Endothelial cell of umbilical vein (primary cell): ENCODE measurements at regions not wholly inside any gene's neighbourhood (a gene's known extent, or its start where the extent isn't known, plus 50 kb on each side); places are given as distances from the start of the nearest gene placed in this dataset.

Experiments
- POLR2AphosphoS5 ChIP-seq: IDR thresholded peaks from 2 replicates; pipeline ENCODE4 v1.6.1; 2012; ENCODE audit warnings: low read depth, mild to moderate bottlenecking, control low read depth, low read length, moderate library complexity; ENCODE audit not compliant: insufficient read depth
- TF ChIP-seq, protein P1 (sequence below), 2 donors: IDR thresholded peaks; 1 replicate in 1 of 2; 2 replicates in 1 of 2; pipeline ENCODE4 v1.5.1; 2011; ENCODE audit warnings: low read length in 2 of 2, mild to moderate bottlenecking in 2 of 2, moderate library complexity in 2 of 2, control low read depth in 1 of 2, inconsistent platforms in 1 of 2, low read depth in 1 of 2; ENCODE audit not compliant: insufficient read depth in 1 of 2; ENCODE audit errors: extremely low read depth in 1 of 2

DNA sequence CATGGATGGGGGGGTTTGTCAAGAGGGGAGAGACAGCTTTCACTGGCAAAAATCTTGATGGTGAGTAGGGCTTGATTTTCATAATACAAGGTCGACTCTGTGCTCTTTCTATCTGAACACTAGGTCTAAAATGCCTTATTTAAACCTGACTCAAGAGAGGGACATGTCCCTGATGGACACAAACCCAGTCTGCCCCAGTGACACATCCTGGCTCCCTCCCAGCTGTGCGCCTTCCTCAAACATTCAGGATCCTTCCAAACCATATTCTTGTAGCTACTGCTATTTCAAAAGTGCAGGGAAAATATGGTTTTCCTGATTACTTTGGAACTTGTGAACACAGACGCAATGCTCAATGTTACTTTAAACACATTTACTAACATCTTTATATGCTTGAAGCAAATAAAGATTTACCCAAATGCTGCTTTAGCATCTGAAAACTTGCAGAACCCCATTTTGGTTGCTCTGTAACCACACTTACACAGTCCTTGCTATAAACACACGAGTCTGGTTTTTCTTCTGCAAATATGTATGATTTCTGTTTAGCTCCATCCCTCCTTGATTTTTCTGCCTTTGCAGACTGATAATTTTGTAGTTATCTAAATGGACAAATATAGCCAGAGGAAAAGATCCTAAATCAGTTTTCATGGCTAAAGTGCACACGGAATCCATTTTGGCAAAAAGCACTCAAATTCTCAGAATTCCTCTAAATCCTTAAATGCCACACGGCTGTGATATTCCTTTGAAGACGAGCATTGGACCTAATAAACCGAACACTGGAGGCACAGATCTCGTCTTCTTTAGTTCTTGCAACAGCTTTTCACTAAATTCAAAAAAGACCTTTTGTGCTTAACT is 499.9 kb upstream of the ZFHX3 start:
- TF ChIP-seq, protein P1, sequence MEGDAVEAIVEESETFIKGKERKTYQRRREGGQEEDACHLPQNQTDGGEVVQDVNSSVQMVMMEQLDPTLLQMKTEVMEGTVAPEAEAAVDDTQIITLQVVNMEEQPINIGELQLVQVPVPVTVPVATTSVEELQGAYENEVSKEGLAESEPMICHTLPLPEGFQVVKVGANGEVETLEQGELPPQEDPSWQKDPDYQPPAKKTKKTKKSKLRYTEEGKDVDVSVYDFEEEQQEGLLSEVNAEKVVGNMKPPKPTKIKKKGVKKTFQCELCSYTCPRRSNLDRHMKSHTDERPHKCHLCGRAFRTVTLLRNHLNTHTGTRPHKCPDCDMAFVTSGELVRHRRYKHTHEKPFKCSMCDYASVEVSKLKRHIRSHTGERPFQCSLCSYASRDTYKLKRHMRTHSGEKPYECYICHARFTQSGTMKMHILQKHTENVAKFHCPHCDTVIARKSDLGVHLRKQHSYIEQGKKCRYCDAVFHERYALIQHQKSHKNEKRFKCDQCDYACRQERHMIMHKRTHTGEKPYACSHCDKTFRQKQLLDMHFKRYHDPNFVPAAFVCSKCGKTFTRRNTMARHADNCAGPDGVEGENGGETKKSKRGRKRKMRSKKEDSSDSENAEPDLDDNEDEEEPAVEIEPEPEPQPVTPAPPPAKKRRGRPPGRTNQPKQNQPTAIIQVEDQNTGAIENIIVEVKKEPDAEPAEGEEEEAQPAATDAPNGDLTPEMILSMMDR (IDR thresholded peaks at IDR 0.05; ENCODE audit: extremely low read depth in 1 of 2, insufficient read depth in 1 of 2, low read depth in 1 of 2, low read length in 2 of 2), result no peak
- no peak for TF ChIP-seq POLR2AphosphoS5
